Umbilical cord (tissue), 1 donor: ENCODE measurements at regions not wholly inside any gene's neighbourhood (a gene's known extent, or its start where the extent isn't known, plus 50 kb on each side); places are given as distances from the start of the nearest gene placed in this dataset.

Source experiments
- DNase-seq: peaks from one replicate; pipeline ENCODE4 v3.0.0-alpha.2; 2015; ENCODE audit warnings: low spot score

DNA sequence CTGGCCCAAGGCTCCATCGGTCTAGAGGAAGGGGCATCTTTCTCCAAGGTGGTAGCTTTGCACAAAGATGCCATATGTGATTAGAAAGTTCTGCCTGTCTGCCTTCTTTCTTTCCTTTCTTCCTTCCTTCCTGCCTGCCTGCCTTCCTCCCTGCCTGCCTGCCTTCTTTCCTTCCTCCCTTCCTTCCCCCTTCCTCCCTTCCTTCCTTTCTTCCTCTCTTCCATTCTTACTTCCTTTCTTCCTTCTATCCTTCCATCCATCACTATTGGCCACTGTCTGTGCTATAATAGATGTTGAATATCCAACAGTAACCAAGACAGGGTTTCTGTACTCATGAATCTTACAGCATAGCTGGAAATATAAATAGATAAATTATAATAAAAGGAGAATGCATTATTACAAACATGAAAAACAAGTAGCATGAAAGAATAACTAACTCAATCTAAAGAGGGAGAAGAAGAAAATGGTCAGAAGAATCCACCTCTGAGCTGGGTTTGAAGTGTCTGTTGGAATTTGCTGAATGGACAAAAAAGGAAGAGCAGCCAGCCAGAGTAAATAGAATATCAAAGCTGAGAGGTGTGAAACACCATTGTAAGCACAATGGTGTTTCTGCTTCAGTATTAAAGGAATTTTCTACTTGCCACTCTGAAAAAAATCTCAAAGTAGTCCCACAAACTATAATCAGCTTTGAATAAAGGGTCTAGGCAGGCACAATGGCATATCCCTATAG, 250.6 kb upstream of the NR5A2 start:
- no peak for DNase-seq

DNA sequence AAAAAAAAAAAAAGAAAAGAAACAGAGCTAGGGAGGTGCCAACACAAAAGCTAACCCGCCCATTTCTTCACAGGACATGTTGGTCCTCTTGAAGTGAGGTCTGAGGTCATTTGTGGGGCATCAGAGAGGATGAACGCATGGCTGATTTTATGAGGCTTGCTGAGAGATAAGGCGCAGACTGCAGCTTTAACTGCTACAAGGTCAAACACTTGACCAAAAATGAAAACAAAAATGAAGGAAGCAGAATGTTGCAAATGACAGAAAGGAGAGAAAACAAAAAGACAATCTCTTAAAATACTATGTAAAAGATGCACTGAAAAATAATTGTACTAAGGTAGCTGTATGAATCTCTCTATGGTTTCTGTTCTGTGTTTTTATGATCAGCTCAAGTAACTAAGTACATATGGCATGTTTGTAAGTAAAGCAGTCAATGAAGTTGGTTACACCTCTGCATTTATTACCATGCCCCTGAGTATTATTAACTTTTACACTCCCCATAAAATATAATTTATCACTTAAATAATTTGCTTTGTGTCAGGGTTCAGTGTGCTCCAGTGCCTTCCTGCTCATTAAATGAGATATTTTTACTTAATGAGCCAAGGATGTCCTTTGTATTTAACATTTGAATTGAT, 249.1 kb upstream of the NR5A2 start:
- DNase-seq: peak; percentile 67

DNA sequence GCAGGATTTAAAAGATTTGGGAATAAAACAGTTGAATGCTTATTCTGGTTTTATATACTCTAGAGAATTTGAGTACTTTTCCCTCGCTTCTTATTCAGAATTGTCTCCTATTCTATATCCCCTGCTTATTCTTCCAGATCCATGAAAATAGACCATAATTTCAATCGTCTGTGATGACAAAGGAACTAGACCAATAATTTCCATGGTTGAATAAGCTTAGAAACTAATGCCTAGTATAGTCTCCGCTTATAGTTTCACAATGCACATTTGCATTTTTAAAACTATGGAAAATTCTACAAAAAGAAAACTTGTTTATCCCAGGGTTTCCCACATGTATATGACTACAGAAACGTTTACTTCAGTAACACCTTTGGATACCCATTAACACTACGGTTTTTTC, 247.4 kb upstream of the NR5A2 start:
- no peak for DNase-seq

DNA sequence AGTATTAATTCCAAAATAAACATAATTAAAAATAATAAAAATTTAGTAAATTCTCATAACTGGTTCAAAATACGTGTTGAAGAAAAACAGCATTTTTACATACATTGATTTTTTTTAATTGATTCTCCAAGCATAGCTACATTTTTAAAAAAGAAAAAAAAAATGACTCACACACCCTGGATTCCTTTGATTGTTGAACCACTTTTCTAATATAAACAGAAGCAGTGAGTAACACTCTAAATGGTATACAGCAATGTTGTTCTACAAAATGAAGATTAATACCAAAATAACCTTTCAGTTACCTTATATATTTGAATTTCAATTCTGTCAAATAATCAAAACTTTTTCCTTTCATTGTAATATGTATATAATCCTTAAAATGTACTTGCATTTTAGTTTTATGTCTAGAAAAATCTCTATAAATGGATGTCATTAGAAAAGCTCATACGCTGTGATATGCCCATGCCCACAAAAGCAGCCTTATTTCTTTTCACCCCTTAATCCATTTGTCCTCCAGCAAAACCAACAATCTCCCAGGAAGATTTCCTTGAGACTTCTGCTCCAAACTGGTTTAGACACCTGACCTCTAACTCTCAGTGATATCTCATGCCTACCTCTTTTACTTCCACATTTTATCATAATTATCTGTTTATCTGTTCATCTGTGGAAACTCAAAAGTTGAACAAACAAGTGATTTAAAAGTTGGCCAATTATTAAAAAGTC, 246.4 kb upstream of the NR5A2 start:
- DNase-seq: no peak

DNA sequence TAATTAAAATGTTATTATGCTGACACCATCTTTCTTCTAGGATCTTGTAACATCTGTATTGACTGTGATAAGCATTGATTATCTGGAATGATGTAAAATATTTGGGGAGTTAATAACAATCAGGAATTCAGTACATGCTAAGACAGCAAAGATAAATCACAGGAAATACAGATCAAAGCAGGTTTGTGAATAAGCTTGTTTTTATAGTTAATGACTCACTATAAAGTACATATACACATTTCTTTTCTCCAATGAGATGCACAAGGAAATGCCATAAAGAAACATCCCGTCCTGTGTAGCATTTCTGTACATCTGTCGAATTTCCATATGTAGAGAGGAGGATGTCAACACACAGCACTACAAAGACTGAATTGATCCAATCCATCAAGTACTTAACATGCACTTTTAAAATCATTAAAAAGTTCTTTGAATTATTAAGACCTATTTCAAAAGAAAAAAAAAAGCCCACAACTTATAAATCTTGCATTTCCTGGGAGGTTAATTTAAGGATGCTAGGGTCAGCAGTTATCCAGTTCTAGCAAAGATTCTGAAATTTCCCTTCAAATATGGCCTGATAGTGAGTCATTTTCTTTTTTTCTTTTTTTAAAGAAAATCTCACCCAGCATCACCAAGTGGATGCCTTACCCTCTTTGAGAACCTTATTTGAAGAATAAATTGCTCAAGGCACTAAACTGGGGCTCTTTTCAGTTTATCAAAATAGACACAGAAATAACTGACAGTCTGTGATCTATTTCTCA, 243.2 kb upstream of the NR5A2 start:
- DNase-seq: no peak

DNA sequence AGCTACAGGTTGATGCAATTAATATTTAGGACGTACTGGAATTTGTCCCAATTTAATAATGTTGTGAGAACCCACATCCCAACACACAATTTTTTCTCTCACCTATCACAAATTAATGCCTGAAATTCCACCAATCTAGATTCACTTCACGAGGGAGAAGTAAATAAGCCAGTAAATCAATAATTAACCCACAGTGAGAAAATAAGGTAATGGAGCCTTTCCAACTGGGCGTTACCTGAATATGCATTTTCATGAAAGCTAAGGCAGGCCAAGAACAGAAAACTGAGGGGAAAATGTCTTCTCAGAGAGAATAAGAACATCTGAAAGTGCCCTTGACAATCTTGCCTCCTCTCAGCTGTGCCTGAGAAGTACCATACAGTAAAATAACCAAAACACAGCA, 240.8 kb upstream of the NR5A2 start:
- DNase-seq: no peak

DNA sequence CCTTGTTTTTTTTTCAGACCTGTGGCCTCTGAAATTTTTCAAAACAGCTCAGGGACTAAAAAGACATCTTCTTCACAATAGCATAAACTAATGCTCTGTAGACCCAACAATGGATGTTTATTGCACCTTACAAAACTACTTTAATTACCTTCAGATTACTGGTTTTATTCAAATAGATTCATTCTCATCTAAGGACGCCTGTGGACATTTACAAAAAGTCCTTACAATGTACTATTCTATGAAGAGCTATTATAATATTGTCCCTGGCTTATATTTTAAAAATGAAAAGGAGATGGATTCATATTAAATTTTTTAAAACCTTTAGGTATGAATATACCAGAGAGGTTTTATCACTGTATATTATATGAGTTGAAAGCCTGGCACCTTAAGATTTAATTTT, 238.4 kb upstream of the NR5A2 start:
- no peak for DNase-seq

DNA sequence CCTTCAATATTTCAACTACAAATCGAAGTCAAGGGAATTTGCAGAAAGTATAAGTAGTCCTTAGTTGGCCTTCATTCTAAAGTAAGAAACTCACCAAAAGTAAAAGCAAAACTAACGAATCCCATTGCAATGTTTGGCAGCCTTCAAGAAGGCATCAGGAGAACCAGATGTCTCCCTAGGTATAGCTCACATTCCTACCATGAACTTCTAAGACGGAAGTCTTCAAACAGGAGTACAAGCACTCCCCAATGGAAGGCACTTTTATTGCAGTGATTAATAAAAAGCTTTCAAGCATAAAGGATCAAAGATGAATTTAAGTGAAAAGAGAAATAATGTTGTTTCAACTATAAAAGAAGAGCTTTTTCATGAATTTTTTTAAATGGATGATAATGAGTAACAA, 236.0 kb upstream of the NR5A2 start:
- no peak for DNase-seq

DNA sequence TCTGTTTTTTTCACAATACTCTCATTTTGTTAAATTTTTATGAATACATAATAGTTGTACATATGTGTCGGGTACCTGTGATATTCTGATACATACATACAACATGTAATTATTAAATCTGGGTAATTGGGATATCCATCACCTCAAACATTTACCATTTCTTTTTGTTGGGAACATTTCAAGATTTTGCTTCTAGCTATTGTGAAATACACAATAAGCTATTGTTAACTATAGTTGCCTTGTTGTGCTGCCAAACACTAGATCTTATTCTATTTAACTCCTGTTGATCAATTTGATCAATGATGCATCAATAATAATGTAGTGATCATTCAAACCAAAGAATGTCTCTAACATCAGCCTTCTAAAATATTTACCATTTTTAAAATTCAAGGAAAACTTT, 234.6 kb upstream of the NR5A2 start:
- DNase-seq: no peak

DNA sequence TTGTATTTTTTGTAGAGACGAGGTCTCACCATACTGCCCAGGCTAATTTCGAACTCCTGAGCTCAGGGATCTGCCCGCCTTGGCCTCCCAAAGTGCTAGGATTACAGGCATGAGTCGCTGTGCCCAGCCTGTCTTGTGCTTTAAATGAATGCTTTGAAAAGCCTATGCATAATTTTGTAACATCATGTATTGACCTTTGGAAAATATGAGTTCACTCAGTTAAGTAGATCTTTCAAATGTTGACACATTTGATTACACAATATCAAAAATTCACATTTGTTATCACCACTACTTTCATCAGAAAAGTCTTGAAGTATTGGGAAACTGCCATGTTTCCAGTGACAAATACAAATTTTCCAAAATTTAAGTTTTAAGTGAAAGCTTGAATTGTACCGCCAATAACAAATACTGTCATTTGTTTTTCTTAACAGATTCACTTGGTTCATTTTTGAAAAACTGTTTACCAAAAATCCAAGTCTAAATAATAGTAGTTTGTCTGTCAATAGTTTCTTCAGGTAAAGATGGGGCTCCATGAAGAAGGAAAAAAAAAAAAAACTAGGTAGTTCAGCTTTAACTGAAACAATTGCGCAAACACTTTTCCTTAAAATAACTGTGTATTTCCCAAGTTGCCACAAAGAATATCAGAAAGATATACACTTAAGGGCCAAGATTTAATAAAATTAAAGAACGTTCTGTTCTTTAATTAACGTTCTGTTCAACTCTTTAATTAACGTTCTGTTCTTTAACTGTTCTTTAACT, 233.2 kb upstream of the NR5A2 start:
- DNase-seq: no peak

DNA sequence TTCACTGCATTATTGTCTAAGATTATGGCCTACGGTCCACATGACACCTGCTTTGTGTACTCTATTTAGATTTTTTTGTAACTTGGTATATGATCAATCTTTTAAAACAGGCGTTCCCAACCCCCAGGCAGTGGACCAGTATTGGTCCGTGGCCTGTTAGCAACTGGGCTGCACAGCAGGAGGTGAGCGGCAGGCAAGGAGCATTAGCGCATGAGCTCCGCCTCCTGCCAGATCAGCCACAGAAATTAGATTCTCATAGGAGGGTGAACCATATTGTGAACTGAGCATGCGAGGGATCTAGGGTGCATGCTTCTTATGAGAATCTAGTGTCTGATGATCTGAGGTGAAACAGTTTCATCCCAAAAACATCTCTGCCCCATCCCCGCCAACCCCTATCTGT, 228.4 kb upstream of the NR5A2 start:
- DNase-seq: no peak

DNA sequence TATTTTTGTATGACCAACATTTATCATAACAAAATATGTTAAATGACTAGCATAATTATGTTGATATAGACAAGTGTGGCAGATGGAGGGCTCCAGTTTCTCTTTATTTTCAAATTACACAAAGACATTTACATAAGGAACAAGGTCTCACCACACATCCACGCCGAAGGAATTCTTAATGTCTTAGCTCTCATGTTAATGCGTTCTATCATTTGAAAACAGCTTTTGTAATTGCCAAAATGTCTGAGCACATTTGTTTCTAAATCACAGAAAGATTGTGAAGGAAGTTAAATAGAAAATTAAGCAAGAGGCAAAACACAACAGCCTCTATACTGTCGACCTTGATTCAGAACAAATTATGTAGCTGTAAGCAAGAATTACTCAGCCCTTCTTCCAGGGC, 223.0 kb upstream of the NR5A2 start:
- no peak for DNase-seq

DNA sequence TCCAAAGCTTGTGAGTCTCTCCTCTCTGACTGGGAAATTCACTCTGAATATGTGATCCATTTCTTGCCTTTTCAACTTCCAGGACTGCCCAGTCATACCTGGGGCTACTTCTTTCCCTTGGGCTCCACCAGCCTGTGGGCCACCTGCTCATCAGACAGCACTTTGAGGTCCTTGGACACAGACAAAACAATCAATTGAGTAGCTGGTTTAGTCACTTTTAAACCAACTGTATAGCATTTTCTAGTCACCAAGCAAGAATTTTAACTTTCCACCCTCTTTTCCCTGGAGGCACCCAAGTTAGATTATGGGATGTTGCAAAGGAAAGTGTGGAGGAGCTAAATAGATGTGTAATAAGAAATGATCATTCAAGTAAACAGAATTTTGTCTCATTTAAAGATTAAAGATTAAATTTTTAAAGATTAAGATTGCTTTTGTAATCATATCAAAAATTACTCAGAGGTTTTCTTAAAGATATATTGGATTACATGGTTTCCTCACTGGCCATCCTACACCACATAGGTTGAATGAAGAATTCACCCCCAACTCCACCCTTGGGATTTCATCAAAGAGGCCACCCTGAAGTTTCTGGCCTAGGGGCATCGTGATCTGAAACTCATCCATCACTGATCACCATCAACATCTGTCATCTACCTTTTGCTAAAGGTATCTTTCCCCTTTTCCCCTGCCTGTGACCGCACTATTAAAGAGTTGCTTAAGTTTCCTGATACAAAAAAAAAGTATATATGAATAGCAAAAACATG, 219.2 kb upstream of the NR5A2 start:
- DNase-seq: no peak

DNA sequence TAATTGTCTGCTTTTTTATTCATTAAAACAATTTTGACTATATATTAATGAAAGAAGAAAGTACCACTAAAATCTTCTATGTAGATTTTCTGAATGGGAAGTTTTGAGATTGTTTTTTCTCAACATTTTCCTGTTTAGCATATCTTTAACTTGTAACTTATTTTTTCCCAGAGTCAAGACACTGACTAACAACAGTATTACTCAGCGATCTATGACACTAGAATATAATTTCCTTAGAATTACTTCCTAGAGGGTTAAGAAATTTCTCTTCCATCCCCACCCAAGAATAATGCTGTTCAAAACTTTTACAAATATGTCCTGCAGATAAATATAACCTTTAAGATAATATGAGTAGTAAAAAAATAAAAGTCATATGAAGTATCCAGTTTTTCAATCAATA, 218.2 kb upstream of the NR5A2 start:
- DNase-seq: no peak

DNA sequence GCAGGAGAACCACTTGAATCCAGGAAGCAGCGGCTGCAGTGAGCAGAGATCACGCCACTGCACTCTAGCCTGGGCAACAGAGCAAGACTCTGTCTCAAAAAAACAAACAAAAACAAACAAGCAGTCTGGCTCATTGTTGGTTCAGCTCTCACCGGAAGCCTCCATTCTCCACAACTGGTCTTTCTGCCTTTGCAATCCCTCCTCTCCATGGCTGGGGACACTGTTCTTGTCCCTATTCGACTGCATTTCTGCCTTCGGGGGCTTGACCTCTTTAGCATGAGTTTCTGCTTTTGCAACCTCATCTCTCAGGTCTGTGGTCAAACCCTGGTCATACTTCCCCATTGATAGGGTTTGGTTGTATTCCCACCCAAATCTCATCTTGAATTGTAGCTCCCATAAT, 216.3 kb upstream of the NR5A2 start:
- no peak for DNase-seq

DNA sequence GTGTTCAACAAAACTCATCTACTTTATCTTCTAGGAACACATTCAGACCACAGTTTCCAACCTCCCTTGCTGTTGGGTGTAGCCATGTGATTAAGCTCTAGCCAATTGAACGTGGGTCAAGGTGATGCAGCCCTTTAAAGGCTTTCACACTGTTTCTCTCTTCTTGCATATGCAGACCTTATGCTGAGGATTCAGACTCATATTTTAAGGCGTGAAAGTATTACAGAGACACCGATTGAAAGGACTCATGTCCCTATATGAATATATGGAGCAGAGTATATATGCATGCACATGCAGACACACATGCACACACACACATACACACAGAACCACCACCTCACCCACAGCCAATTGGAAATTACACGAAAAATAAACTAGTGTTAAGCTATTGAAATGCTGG, 214.3 kb upstream of the NR5A2 start:
- DNase-seq: no peak

DNA sequence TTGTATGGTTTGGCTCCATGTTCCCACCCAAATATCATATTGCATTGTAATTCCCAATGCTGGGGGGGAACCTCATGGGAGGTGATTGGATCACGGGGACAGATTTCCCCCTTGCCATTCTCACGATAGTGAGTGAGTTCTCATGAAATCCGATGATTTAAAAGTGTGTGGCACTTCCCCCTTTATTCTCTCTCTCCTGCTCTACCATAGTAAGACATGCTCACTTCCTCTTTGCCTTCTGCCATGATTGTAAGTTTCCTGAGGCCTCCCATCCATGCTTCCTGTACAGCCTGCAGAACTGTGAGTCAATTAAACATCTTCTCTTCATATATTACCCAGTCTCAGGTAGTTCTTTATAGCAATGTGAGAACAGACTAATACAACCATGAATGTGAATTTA, 211.6 kb upstream of the NR5A2 start:
- no peak for DNase-seq

DNA sequence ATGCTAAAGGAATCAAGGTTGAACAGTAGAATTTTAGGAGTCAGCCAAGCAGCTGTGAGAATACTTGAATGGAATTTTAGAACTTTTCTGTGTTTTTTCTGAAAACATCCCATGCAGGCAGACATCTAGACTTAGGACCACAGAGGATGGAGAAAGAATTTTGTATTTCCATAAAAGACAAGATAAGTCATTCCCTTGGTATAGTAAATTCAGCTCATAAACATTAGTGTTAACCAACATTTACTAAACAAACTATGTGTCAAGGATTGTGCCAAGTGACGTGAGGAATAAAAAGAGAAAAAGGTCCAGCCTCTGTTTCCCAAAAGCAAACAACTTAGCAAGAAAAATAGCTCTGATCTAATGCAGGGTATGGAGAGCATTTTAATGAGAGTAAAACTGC, 210.2 kb upstream of the NR5A2 start:
- DNase-seq: no peak

DNA sequence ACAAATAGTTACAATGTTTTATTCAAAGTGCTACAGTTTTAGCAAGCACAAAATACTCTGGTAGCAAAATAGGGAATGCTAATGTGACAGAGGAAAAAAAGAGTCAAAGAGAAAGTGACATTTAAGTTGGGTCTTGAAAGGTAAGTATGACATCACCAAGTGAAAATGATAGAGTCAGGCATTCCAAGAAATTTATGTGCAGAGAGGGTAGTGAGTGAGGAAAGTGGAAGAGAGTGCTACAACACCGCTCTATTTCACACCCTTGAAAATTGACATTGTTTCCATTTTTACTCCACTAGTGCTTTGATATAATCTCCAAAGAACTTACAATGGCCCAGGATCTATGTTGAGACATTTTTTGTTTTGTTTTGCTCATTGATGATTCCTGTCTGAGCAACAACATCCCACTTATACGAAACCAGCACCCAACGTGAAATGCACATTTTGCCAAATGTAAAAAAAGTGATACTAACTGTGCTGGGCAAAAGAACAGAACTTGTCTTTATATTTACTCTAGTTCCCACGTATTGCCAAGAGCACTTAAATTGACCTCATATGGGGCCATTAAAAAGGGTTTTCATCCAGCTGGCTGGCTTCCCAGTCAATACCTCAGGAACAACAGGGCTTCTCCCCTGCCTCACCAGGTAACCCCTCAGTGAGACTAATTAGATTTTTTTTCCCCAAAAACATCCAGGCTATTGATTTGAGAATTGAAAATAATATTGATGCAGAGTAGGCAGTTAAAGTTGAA, 206.3 kb upstream of the NR5A2 start:
- DNase-seq: no peak

DNA sequence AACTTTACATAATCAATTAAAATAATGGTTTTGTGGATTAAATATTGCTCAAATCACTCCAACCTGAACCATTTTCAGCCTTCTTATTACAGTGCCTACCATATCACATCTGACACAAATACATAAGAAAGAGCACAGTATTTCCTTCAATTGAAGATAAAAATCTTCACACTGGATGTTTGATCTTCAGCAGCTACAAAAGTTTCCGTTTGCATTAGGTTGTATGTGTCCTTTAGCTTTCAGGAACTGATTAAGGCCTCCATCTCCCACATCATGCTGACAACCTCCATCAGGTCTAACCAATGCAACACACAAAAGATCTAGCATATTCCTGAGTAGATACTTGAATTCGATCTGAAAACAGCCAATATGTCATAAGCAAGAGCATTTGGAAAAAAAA, 195.1 kb upstream of the NR5A2 start:
- no peak for DNase-seq
